ENCODE measurements at regions not wholly inside any gene's neighbourhood (a gene's known extent, or its start where the extent isn't known, plus 50 kb on each side); places are given as distances from the start of the nearest gene placed in this dataset.

- no peak for TF ChIP-seq ZNF333 (CRISPR knock-in tag; IDR thresholded peaks at IDR 0.05; ENCODE audit: borderline replicate concordance)
- no peak for TF ChIP-seq ESRRA (CRISPR knock-in tag; IDR thresholded peaks at IDR 0.05; ENCODE audit: low read depth)
- no peak for TF ChIP-seq ZNF432 (CRISPR knock-in tag; IDR thresholded peaks at IDR 0.05; ENCODE audit: borderline replicate concordance)
Measured at GRCh38 chr15:39285663-39286062, 295.2 kb upstream of the THBS1 start (continued).

GRCh38 chr15:39286706-39287105 lies 294.2 kb upstream of the THBS1 start:
- ChIA-PET POLR2A (no interaction called here), CTCF (ENCODE audit: low intra/inter-chr PET ratio, low total read pairs) (no interaction called here)
- no peak for TF ChIP-seq SMAD9 (CRISPR knock-in tag; IDR thresholded peaks at IDR 0.05)
- TF ChIP-seq ZNF160 (CRISPR knock-in tag; IDR thresholded peaks at IDR 0.05) = no peak
- no peak for TF ChIP-seq ZC3H4 (CRISPR knock-in tag; IDR thresholded peaks at IDR 0.05; ENCODE audit: borderline replicate concordance)
- no peak for TF ChIP-seq THAP9 (CRISPR knock-in tag; IDR thresholded peaks at IDR 0.05; ENCODE audit: borderline replicate concordance)
- no peak for TF ChIP-seq MZF1 (CRISPR knock-in tag; IDR thresholded peaks at IDR 0.05; ENCODE audit: borderline replicate concordance)
- TF ChIP-seq HNRNPL (IDR thresholded peaks at IDR 0.05; ENCODE audit: low read depth, low read length) = no peak
- TF ChIP-seq ZNF18 (CRISPR knock-in tag; IDR thresholded peaks at IDR 0.05; ENCODE audit: insufficient replicate concordance) = no peak
- no peak for TF ChIP-seq ZSCAN25 (CRISPR knock-in tag; IDR thresholded peaks at IDR 0.05)
- no peak for TF ChIP-seq HMG20B (CRISPR knock-in tag; conservative IDR thresholded peaks at IDR 0.05)
- no peak for TF ChIP-seq SRY (CRISPR knock-in tag; IDR thresholded peaks at IDR 0.05)
- no peak for TF ChIP-seq ZBTB7B (CRISPR knock-in tag; IDR thresholded peaks at IDR 0.05)
- no peak for TF ChIP-seq ZFAT (CRISPR knock-in tag; conservative IDR thresholded peaks at IDR 0.05)
- TF ChIP-seq RXRB (CRISPR knock-in tag; IDR thresholded peaks at IDR 0.05; ENCODE audit: borderline replicate concordance) = no peak
- no peak for TF ChIP-seq TBX2 (CRISPR knock-in tag; IDR thresholded peaks at IDR 0.05; ENCODE audit: borderline replicate concordance)
- no peak for TF ChIP-seq ZNF460 (CRISPR knock-in tag; IDR thresholded peaks at IDR 0.05; ENCODE audit: borderline replicate concordance)
- H3K4me2 ChIP-seq (ENCODE audit: low read depth, low read length) = no peak overlapping the region
- H3K36me3 ChIP-seq (replicated peaks in 1 of 2; ENCODE audit: control insufficient read depth in 1 of 2, insufficient read depth in 2 of 2, low read length in 2 of 2) = no peaks in the 10 kb centered on the region
- H3K27ac ChIP-seq (ENCODE audit: extremely low read length, insufficient read depth, low read length) = no peak overlapping the region
- no peaks in the 10 kb centered on the region for H3K9me3 ChIP-seq (ENCODE audit: low read length)
- H3K79me2 ChIP-seq (ENCODE audit: insufficient read depth, low read length) = no peaks in the 10 kb centered on the region
- no TSS peak for BruUV-seq (replicated peaks)
- H4K20me1 ChIP-seq (ENCODE audit: insufficient read depth, low read length) = no peaks in the 10 kb centered on the region
- 32% methylated on average over 2 of the region's 2 CpGs for WGBS (ENCODE audit: low lambda C conversion rate)
- no peak for ATAC-seq
- FAIRE-seq = no peak
- intact Hi-C loops (cut with micrococcal nuclease; ENCODE audit: unreplicated experiment) = no loop called here
- no peaks in the 10 kb centered on the region; a peak in 1 of 5 replicates for H3K27me3 ChIP-seq (ENCODE audit: control insufficient read depth in 1 of 2, insufficient read depth in 2 of 2, low read length in 2 of 2)
- no peak for DNase-seq (ENCODE audit: low spot score)
- no peak overlapping the region for H3K9ac ChIP-seq (ENCODE audit: insufficient read depth, low read depth, low read length)
- in situ Hi-C loops (cut with HindIII; ENCODE audit: extremely low pct_ligation_motif_present, low pct_unique_long_range_greater_than_20kb) = no loop called here
- H3K4me3 ChIP-seq (replicated peaks in 1 of 3; ENCODE audit: insufficient read depth in 1 of 3, low read depth in 2 of 3, low read length in 3 of 3) = no peak overlapping the region
- H2AFZ ChIP-seq (ENCODE audit: low read length) = no peak overlapping the region
- H3K4me1 ChIP-seq (ENCODE audit: insufficient read depth, low read length) = peaks cover 22% of the 10 kb centered on the region
